ENCODE measurements at regions not wholly inside any gene's neighbourhood (a gene's known extent, or its start where the extent isn't known, plus 50 kb on each side); places are given as distances from the start of the nearest gene placed in this dataset.

DNA sequence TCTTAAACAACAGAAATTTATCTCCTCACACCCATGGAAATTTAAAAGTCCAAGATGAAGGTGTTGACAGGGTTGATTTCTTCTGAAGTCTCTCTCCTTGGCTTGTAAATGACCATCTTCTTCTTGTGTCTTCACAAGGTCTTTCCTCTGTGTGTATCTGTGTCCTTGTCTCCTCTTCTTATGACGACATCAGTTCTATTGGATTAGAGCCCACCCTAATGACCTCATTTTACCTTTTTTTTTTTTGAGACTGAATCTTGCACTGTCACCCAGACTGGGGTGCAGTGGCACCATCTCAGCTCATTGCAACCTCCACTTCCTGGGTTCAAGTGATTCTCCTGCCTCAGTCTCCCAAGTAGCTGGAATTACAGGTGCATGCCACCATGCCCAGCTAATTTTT is 429.0 kb upstream of the CDH5 start:
- H3K27ac ChIP-seq (replicated peaks): no peak overlapping the region
- no peaks in the 10 kb centered on the region for H3K27me3 ChIP-seq (ENCODE audit: insufficient read depth, poor library complexity, severe bottlenecking)
- H3K4me3 ChIP-seq (replicated peaks; ENCODE audit: insufficient read depth, low read length): no peak overlapping the region
- DNase-seq (ENCODE audit: low read depth in 1 of 2, low spot score in 1 of 2): no peak
- TF ChIP-seq CTCF (IDR thresholded peaks at IDR 0.05; ENCODE audit: insufficient read depth, low read length): no peak
- TF ChIP-seq, protein P1, sequence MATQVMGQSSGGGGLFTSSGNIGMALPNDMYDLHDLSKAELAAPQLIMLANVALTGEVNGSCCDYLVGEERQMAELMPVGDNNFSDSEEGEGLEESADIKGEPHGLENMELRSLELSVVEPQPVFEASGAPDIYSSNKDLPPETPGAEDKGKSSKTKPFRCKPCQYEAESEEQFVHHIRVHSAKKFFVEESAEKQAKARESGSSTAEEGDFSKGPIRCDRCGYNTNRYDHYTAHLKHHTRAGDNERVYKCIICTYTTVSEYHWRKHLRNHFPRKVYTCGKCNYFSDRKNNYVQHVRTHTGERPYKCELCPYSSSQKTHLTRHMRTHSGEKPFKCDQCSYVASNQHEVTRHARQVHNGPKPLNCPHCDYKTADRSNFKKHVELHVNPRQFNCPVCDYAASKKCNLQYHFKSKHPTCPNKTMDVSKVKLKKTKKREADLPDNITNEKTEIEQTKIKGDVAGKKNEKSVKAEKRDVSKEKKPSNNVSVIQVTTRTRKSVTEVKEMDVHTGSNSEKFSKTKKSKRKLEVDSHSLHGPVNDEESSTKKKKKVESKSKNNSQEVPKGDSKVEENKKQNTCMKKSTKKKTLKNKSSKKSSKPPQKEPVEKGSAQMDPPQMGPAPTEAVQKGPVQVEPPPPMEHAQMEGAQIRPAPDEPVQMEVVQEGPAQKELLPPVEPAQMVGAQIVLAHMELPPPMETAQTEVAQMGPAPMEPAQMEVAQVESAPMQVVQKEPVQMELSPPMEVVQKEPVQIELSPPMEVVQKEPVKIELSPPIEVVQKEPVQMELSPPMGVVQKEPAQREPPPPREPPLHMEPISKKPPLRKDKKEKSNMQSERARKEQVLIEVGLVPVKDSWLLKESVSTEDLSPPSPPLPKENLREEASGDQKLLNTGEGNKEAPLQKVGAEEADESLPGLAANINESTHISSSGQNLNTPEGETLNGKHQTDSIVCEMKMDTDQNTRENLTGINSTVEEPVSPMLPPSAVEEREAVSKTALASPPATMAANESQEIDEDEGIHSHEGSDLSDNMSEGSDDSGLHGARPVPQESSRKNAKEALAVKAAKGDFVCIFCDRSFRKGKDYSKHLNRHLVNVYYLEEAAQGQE (IDR thresholded peaks at IDR 0.05; ENCODE audit: insufficient replicate concordance, low read depth): no peak
- TF ChIP-seq GABPA (IDR thresholded peaks at IDR 0.05; ENCODE audit: low read depth): no peak
- TF ChIP-seq POLR2AphosphoS5 (IDR thresholded peaks at IDR 0.05; ENCODE audit: low read depth): no peak
- no peak for TF ChIP-seq SPI1 (IDR thresholded peaks at IDR 0.05; ENCODE audit: borderline replicate concordance, low read depth)

GRCh38 chr16:65936096-65936495 is 430.4 kb upstream of the CDH5 start:
- H3K4me3 ChIP-seq (replicated peaks; ENCODE audit: insufficient read depth, low read length): no peak overlapping the region
- no peak for TF ChIP-seq POLR2AphosphoS5 (IDR thresholded peaks at IDR 0.05; ENCODE audit: low read depth)
- TF ChIP-seq, protein P1 (IDR thresholded peaks at IDR 0.05; ENCODE audit: insufficient replicate concordance, low read depth): no peak
- TF ChIP-seq CTCF (IDR thresholded peaks at IDR 0.05; ENCODE audit: insufficient read depth, low read length): no peak
- TF ChIP-seq SPI1 (IDR thresholded peaks at IDR 0.05; ENCODE audit: borderline replicate concordance, low read depth): no peak
- TF ChIP-seq GABPA (IDR thresholded peaks at IDR 0.05; ENCODE audit: low read depth): no peak
- no peaks in the 10 kb centered on the region for H3K27me3 ChIP-seq (ENCODE audit: insufficient read depth, poor library complexity, severe bottlenecking)
- DNase-seq (ENCODE audit: low read depth in 1 of 2, low spot score in 1 of 2): no peak
- no peak overlapping the region for H3K27ac ChIP-seq (replicated peaks)

GRCh38 chr16:65934443-65934842 is 432.0 kb upstream of the CDH5 start:
- H3K27ac ChIP-seq (replicated peaks): no peak overlapping the region

More at GRCh38 chr16:65934443-65934842, 432.0 kb upstream of the CDH5 start:
- Histone ChIP-seq H3K27me3 (ENCODE audit: insufficient read depth, poor library complexity, severe bottlenecking) (no peaks in the 10 kb centered on the region), H3K4me3 (replicated peaks; ENCODE audit: insufficient read depth, low read length) (no peak overlapping the region)
- DNase-seq (ENCODE audit: low read depth in 1 of 2, low spot score in 1 of 2): no peak
- TF ChIP-seq POLR2AphosphoS5 (IDR thresholded peaks at IDR 0.05; ENCODE audit: low read depth) (no peak), SPI1 (IDR thresholded peaks at IDR 0.05; ENCODE audit: borderline replicate concordance, low read depth) (no peak), CTCF (IDR thresholded peaks at IDR 0.05; ENCODE audit: insufficient read depth, low read length) (no peak), GABPA (IDR thresholded peaks at IDR 0.05; ENCODE audit: low read depth) (no peak)
- TF ChIP-seq, protein P1 (IDR thresholded peaks at IDR 0.05; ENCODE audit: insufficient replicate concordance, low read depth): no peak
